ENCODE measurements at regions not wholly inside any gene's neighbourhood (a gene's known extent, or its start where the extent isn't known, plus 50 kb on each side); places are given as distances from the start of the nearest gene placed in this dataset.

GRCh38 chr18:49656073-49656692, 94.3 kb downstream of the LIPG start:
- H3K4me3 Mint-ChIP-seq, result no peak overlapping the region
- H3K9me3 Mint-ChIP-seq, result no peaks in the 10 kb centered on the region
- H3K27ac Mint-ChIP-seq (ENCODE audit: unreplicated experiment), result no peak overlapping the region
- H3K27me3 Mint-ChIP-seq (ENCODE audit: low read depth), result no peaks in the 10 kb centered on the region
- H3K4me1 Mint-ChIP-seq, result no peaks in the 10 kb centered on the region
- H3K36me3 Mint-ChIP-seq (ENCODE audit: low read depth), result no peaks in the 10 kb centered on the region
- no peak for DNase-seq (ENCODE audit: low read depth, low spot score)
- TF ChIP-seq, protein P1, sequence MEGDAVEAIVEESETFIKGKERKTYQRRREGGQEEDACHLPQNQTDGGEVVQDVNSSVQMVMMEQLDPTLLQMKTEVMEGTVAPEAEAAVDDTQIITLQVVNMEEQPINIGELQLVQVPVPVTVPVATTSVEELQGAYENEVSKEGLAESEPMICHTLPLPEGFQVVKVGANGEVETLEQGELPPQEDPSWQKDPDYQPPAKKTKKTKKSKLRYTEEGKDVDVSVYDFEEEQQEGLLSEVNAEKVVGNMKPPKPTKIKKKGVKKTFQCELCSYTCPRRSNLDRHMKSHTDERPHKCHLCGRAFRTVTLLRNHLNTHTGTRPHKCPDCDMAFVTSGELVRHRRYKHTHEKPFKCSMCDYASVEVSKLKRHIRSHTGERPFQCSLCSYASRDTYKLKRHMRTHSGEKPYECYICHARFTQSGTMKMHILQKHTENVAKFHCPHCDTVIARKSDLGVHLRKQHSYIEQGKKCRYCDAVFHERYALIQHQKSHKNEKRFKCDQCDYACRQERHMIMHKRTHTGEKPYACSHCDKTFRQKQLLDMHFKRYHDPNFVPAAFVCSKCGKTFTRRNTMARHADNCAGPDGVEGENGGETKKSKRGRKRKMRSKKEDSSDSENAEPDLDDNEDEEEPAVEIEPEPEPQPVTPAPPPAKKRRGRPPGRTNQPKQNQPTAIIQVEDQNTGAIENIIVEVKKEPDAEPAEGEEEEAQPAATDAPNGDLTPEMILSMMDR (conservative IDR thresholded peaks at IDR 0.05), result no peak

DNA sequence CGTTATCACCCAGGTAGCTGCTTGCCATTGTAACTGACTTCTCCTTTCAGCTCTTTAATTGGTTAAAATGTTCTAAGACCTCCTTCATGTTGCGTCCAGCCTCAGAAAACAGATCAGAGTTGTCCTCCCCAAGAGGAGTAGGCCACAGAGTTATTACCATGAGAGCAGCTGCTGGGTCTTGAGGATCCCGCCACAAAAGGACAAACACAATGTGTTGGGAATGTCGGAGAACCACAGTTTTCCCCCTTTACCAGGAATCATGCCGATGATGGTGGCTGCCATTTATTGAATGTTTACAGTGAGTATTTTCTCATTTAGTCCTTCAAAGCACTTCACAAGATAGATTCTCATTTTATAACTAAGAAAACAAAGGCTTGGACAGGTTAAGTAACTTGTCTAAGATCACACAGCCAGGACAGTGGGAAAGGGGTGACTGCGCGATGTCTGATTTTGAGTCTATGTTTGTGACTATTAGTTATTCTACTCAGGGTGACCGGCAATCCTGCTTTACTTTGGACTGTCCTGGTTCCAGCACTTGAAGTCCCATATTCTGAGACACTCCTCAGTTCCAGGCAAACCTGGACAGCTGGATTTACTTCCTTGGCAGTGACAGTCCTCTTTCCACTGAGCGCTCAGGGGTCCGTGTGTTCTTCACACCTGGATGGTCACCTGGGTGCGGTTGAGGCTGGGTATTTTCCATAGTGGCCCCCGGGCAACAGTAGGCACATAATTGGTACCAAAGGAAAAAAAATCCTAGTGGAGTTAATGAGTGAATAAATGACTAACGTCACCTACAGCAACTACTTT, 93.6 kb downstream of the LIPG start:
- Mint-ChIP-seq H3K4me3 (no peak overlapping the region), H3K9me3 (no peaks in the 10 kb centered on the region), H3K36me3 (ENCODE audit: low read depth) (no peaks in the 10 kb centered on the region), H3K27me3 (ENCODE audit: low read depth) (no peaks in the 10 kb centered on the region), H3K4me1 (no peaks in the 10 kb centered on the region), H3K27ac (ENCODE audit: unreplicated experiment) (no peak overlapping the region)
- TF ChIP-seq, protein P1 (conservative IDR thresholded peaks at IDR 0.05), result no peak
- no peak for DNase-seq (ENCODE audit: low read depth, low spot score)

DNA sequence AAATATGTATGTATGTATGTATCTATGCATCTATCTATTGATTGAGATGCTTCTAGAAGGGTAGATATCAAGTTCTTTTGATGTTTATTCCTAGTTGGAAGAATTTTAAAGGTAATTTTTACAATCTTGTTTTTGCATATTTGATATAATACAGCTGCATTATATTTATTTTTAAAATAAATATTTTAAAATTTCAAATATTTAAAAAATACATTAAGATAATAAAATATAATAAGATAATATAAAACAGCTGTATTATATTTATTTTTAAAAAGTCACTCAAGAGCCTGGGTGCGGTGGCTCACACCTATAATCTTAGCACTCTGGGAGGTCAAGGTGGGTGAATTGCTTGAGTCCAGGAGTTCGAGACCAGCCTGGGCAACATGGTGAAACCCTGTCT, 92.5 kb downstream of the LIPG start:
- Mint-ChIP-seq H3K4me3 (no peak overlapping the region), H3K36me3 (ENCODE audit: low read depth) (no peaks in the 10 kb centered on the region), H3K27me3 (ENCODE audit: low read depth) (no peaks in the 10 kb centered on the region), H3K9me3 (no peaks in the 10 kb centered on the region), H3K27ac (ENCODE audit: unreplicated experiment) (no peak overlapping the region), H3K4me1 (no peaks in the 10 kb centered on the region)
- TF ChIP-seq, protein P1 (conservative IDR thresholded peaks at IDR 0.05), result no peak
- no peak for DNase-seq (ENCODE audit: low read depth, low spot score)

DNA sequence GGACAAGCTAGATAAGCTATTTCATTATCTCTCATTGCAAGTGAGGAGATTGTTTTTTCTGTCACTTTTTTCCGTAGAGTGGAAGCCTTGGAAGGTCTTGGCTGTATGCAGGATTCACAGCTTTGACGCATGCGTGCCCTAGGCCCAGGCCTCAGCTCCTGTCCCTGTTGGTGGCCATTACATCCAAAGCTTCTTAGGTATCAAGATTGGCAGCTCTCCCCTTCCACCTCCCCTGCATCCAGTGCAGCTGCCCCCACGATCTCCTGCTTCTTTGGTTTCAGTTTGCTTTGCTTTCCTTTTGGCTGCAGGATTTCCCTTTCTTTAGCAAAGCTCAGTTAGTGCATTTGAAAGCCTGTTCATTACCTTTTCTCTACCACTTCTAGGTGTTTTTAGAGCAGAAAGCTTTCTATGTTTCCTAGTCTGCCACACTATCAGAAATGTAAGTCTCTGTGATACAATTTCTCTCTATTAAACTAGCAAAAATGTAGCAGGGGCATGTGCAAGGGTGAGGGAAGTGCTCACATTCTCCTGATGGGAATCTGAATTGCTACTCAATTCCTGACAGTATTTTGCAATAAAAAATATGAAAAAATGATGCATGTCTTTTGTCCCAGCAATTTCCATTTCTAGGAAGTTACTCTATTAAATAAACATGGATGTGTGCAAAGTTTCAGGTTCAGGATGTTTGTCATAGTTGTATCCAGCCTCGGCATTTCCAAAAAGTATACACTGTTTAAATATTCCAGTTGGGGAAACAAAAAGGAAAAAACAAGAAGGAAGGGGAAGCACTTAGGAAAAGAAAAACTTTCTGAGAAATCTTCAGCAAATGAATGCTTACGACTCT, 91.2 kb downstream of the LIPG start:
- H3K27me3 Mint-ChIP-seq (ENCODE audit: low read depth), result no peaks in the 10 kb centered on the region
- H3K4me3 Mint-ChIP-seq, result no peak overlapping the region
- peaks cover 4% of the 10 kb centered on the region for H3K4me1 Mint-ChIP-seq
- DNase-seq (ENCODE audit: low read depth, low spot score), result no peak
- no peaks in the 10 kb centered on the region for H3K9me3 Mint-ChIP-seq
- TF ChIP-seq, protein P1 (conservative IDR thresholded peaks at IDR 0.05), result no peak
- no peaks in the 10 kb centered on the region for H3K36me3 Mint-ChIP-seq (ENCODE audit: low read depth)
- H3K27ac Mint-ChIP-seq (ENCODE audit: unreplicated experiment), result no peak overlapping the region

DNA sequence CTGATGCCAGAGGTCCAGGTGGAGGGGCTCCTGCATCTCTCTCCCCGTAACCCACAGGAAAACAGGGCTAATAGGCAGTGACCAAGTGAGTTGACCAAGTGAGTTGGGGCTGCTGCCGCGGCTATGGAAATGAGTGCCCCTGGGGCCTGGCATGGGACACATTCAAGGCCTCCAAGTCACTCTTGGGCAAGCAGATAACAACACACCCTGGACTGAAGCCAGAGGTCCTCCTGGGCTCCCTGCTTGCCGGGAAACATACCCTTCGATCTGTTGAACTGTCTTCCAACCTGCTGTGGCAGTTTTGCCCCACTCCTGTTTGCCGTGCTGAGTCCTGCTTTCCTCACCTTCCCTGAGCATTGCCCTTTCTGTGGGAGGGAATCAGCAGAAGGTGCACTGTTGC, 89.2 kb downstream of the LIPG start:
- Mint-ChIP-seq H3K4me3 (no peak overlapping the region), H3K9me3 (no peaks in the 10 kb centered on the region), H3K4me1 (peaks cover 4% of the 10 kb centered on the region), H3K27ac (ENCODE audit: unreplicated experiment) (no peak overlapping the region), H3K27me3 (ENCODE audit: low read depth) (no peaks in the 10 kb centered on the region), H3K36me3 (ENCODE audit: low read depth) (no peaks in the 10 kb centered on the region)
- TF ChIP-seq, protein P1 (conservative IDR thresholded peaks at IDR 0.05), result no peak
- no peak for DNase-seq (ENCODE audit: low read depth, low spot score)

Measured in neural crest cell (in vitro differentiated cells).